GM12891 (cell line): ENCODE measurements at regions not wholly inside any gene's neighbourhood (a gene's known extent, or its start where the extent isn't known, plus 50 kb on each side); places are given as distances from the start of the nearest gene placed in this dataset.

Source experiments
- DNase-seq: peaks from one replicate; pipeline ENCODE4 v3.0.0; 2011; ENCODE audit warnings: low spot score; ENCODE audit not compliant: insufficient read length
- FAIRE-seq: peaks from 2 replicates; lab custom pipeline; 2011; peaks lifted over from hg19 to GRCh38; lab: Jason Lieb, UNC
- PAX5 ChIP-seq: IDR thresholded peaks from 2 replicates; pipeline ENCODE4 v1.6.1; 2011; ENCODE audit warnings: low read length, moderate library complexity, mild to moderate bottlenecking; ENCODE audit not compliant: insufficient read depth, severe bottlenecking
- POLR2A ChIP-seq: IDR thresholded peaks from 2 replicates; pipeline ENCODE4 v1.6.1; 2011; ENCODE audit warnings: low read depth, low read length, control low read depth
- POLR2AphosphoS5 ChIP-seq: IDR thresholded peaks from 2 replicates; pipeline ENCODE4 v1.6.1; 2011; ENCODE audit warnings: low read depth, low read length, control low read depth
- POU2F2 ChIP-seq: IDR thresholded peaks from 2 replicates; pipeline ENCODE4 v1.6.1; 2011; ENCODE audit warnings: low read depth, mild to moderate bottlenecking, control low read depth, low read length, moderate library complexity
- SPI1 ChIP-seq: IDR thresholded peaks from 2 replicates; pipeline ENCODE4 v1.6.1; 2011; ENCODE audit warnings: low read depth, low read length, control low read depth
- TAF1 ChIP-seq: IDR thresholded peaks from 2 replicates; pipeline ENCODE4 v1.6.1; 2011; ENCODE audit warnings: low read depth, low read length, control low read depth

DNA sequence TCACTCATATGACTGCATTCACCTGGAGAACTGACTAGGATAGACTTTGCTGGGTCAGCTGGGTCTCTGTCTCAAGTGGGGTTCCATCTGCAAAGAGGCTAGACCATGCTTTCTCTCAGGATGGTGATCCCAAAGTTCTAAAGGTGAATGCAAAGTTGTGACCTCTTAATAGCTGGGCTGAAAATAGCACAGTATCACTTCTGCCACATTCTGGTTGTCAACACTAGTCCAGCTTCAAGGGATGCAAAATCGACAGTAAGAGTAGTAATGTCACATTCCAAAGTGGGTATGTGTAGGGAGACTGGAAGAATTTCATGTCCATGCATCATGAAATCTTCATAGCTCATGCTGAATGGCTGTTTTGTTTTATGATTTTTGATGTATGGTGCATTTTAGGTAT, 414.6 kb downstream of the PCDH7 start:
- FAIRE-seq = no peak
- no peak for TF ChIP-seq TAF1
- no peak for TF ChIP-seq POU2F2
- no peak for TF ChIP-seq POLR2AphosphoS5
- TF ChIP-seq SPI1 = no peak
- no peak for TF ChIP-seq PAX5
- no peak for TF ChIP-seq POLR2A
- DNase-seq = no peak

DNA sequence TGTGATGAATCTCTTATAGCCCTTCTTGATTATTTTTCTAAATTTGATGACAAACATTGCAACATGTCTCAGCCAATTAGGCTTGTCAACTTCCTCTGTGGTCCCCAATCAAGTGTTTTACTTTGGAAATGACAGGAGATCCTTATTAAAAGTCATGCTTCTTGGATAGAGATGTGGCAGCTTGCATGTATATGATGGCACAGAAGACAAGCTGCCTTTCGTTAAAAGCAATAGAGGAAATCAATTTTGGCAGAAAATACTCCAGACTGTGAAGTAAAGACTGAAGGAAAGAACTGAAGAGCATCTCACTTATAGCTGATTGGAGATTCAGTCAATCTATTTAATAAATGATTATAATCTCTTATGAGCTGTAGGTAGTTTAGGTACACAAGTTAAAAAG, 419.6 kb downstream of the PCDH7 start:
- DNase-seq (no peak), FAIRE-seq (no peak)
- TF ChIP-seq TAF1 (no peak), POLR2AphosphoS5 (no peak), POU2F2 (no peak), SPI1 (no peak), PAX5 (no peak), POLR2A (no peak)

- no peak for FAIRE-seq
- no peak for DNase-seq
- TF ChIP-seq TAF1 = no peak
- TF ChIP-seq POLR2A = no peak
- TF ChIP-seq POU2F2 = no peak
- TF ChIP-seq PAX5 = no peak
- no peak for TF ChIP-seq POLR2AphosphoS5
- TF ChIP-seq SPI1 = no peak
These were observed 421.1 kb downstream of the PCDH7 start for GRCh38 chr4:31141095-31141831.

GRCh38 chr4:31141832-31142142, 421.6 kb downstream of the PCDH7 start:
- no peak for DNase-seq
- TF ChIP-seq POLR2AphosphoS5 (no peak), PAX5 (no peak), POU2F2 (no peak), POLR2A (no peak), TAF1 (no peak), SPI1 (no peak)
- FAIRE-seq = no peak

DNA sequence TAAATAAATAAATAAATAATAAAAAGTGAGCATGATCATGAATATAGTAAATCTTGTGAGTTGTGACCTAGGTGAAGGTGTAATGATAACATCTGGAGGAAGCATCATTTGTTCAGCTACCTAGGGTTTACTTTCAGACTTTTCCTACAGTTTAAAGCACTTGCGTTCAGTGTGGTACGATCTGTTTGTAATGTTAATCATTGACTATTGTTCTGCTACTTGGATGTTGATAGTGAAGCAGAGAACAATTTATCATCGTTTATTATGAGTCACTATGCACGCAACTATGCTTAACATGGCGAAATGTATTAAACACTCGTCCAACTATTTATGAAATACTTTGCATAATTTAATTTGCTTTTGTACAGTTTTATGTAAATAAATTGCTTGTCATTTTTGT, 426.2 kb downstream of the PCDH7 start:
- TF ChIP-seq POLR2AphosphoS5 = no peak
- TF ChIP-seq SPI1 = no peak
- TF ChIP-seq PAX5 = no peak
- no peak for TF ChIP-seq POLR2A
- TF ChIP-seq TAF1 = no peak
- no peak for TF ChIP-seq POU2F2
- FAIRE-seq (no peak), DNase-seq (no peak)

- FAIRE-seq (no peak), DNase-seq (no peak)
- TF ChIP-seq POLR2AphosphoS5 = no peak
- no peak for TF ChIP-seq TAF1
- no peak for TF ChIP-seq POU2F2
- no peak for TF ChIP-seq SPI1
- TF ChIP-seq POLR2A = no peak
These were observed 428.8 kb downstream of the PCDH7 start for GRCh38 chr4:31148990-31149389.

- DNase-seq = no peak
- TF ChIP-seq POU2F2 = no peak
- TF ChIP-seq PAX5 = no peak
- no peak for TF ChIP-seq POLR2A
- TF ChIP-seq POLR2AphosphoS5 = no peak
- no peak for TF ChIP-seq TAF1
- TF ChIP-seq SPI1 = no peak
- FAIRE-seq = no peak
These were observed 436.1 kb downstream of the PCDH7 start for GRCh38 chr4:31156221-31156620.

GRCh38 chr4:31160146-31160545, 440.0 kb downstream of the PCDH7 start:
- no peak for TF ChIP-seq SPI1
- TF ChIP-seq POU2F2 = no peak
- no peak for TF ChIP-seq TAF1
- no peak for TF ChIP-seq POLR2A
- no peak for TF ChIP-seq PAX5
- no peak for TF ChIP-seq POLR2AphosphoS5
- FAIRE-seq = no peak
- DNase-seq = no peak

GRCh38 chr4:31169846-31170245, 449.7 kb downstream of the PCDH7 start:
- TF ChIP-seq PAX5 (no peak), POU2F2 (no peak), TAF1 (no peak), POLR2AphosphoS5 (no peak), POLR2A (no peak), SPI1 (no peak)
- FAIRE-seq (no peak), DNase-seq (no peak)

DNA sequence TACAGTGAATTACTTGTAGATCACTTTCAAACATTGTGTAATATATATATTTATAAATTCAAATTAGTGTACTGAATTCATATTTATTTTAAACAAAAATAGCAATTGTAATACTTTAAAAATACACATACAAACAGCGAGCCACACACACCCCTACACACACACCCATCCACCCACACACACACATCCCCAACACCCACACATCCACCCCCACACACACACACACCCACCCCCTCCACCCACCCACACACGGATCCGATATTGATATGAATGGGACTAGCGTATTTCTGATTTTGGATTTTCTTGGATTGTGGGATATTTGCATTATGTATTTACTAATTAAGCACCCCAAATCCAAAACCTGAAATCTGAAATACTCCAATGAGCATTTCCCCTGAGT, 451.2 kb downstream of the PCDH7 start:
- no peak for DNase-seq
- FAIRE-seq = no peak
- no peak for TF ChIP-seq TAF1
- TF ChIP-seq POLR2A = no peak
- TF ChIP-seq PAX5 = no peak
- no peak for TF ChIP-seq POU2F2
- TF ChIP-seq POLR2AphosphoS5 = no peak
- no peak for TF ChIP-seq SPI1
